HCEC 1CT (cell line): ENCODE measurements at regions not wholly inside any gene's neighbourhood (a gene's known extent, or its start where the extent isn't known, plus 50 kb on each side); places are given as distances from the start of the nearest gene placed in this dataset.

Experiments used
- DNase-seq: peaks from one replicate; pipeline ENCODE4 v3.0.0-alpha.2; 2017

GRCh38 chr10:21196822-21197395 lies 299.8 kb upstream of the NEBL start:
- no peak for DNase-seq

- DNase-seq, result no peak
Observed at GRCh38 chr10:21195252-21195651, 298.1 kb upstream of the NEBL start.

- DNase-seq, result no peak
Observed at GRCh38 chr10:21194510-21194993, 297.4 kb upstream of the NEBL start.

DNA sequence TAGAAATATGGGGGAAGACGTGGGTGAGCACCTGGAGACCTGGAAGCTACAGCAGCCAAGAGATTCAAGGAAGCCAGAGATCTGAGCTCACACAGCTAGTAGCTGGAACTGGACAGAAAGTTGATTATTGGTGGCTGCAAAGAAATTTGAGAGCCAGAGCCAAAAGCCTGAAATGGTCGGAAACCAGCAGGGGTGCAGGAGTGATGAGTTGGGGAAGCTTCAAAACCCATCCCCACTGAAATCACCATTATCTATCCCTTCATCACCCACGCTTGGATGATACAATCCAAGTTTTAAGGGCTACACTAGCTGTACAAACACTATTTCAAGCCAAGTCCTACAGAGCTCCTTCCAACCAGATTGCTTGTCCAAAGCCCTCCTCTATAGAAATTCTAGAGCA lies 296.1 kb upstream of the NEBL start:
- DNase-seq, result no peak

GRCh38 chr10:21191512-21191911 lies 294.4 kb upstream of the NEBL start:
- no peak for DNase-seq

GRCh38 chr10:21184984-21185383 lies 287.9 kb upstream of the NEBL start:
- no peak for DNase-seq

DNA sequence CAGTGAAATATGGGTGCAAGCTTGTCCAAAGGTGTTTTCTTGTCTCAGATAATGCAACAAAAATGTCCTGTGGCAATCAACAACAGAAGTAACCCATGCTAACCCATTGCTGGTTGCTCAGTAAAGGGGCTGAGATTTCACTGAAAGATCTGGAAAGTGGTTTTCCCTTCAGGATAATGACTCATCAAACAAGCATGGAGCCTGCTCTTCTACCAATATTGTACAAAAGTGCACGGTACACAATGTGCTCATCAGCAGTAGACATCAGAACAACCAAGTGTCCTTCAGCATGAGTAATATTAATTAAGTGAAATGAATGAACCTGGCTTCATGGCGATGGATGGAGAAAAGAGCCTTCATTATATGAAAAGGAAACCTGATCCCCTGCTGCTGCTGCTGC lies 287.1 kb upstream of the NEBL start:
- no peak for DNase-seq

GRCh38 chr10:21183025-21183424 lies 285.9 kb upstream of the NEBL start:
- no peak for DNase-seq

GRCh38 chr10:21181451-21181850 lies 284.3 kb upstream of the NEBL start:
- no peak for DNase-seq

- DNase-seq, result no peak
Observed at GRCh38 chr10:21180604-21181003, 283.5 kb upstream of the NEBL start.

DNA sequence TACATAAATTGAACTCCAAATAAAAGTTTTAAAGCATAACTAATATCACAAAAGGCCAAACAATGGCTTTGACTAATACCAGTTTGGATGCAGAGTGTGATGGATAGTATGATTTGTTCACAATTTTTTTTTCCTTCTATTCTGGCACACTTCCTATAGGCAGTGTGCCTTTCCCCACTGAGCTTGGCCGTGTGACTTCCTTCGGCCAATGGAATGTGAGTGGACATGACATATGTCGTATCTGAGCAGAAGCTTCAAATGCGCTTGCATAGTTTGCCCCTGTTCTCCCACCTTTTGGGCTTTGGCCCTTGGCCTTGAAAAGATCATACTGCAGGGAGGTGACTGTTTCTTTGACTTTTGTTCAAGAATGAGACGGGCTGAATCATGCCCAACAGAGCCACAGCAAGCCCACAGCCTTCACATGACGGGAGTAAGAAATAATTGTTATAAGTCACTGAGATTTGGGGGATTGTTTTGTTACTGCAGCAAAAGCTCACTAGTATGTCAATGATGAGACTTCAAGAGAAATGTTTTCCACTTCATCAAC lies 279.9 kb upstream of the NEBL start:
- DNase-seq, result no peak

GRCh38 chr10:21175797-21176196 lies 278.7 kb upstream of the NEBL start:
- no peak for DNase-seq

DNA sequence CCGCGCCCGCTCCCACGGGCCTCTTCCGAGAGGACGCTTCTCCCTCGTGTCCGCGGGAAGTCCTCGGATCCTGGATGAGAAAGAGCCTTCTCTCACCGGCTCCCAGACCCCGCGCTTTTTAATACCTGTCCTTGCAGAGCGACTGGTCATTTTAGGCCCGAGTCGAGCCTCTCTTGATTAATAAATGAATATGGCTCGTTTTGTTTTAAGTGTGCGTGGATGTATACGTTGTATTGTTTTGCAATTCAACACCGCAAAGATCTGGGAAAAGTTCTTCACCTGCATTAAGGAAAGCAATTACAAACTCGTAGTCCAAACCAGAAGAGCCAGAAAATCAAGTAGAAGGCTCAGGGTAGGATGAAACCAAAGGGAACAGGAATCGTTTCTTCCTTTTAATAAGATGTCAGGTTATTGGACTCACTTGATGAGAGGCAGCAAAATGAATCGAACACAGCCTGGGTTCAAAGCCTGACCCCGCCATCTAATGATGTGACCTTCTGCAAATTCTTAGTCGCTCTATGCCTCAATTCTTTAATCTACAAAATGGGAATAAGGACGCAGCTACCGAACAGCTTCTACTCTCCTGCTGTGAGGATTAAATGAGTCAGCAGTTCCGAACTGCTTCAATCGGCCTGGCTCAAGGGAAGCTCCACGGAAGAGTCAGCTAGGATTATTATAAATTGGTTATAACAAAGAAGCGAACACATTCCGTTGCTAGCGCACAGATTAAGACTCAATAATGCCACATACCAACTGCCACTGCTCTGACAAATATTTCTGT lies 277.8 kb upstream of the NEBL start:
- no peak for DNase-seq

DNA sequence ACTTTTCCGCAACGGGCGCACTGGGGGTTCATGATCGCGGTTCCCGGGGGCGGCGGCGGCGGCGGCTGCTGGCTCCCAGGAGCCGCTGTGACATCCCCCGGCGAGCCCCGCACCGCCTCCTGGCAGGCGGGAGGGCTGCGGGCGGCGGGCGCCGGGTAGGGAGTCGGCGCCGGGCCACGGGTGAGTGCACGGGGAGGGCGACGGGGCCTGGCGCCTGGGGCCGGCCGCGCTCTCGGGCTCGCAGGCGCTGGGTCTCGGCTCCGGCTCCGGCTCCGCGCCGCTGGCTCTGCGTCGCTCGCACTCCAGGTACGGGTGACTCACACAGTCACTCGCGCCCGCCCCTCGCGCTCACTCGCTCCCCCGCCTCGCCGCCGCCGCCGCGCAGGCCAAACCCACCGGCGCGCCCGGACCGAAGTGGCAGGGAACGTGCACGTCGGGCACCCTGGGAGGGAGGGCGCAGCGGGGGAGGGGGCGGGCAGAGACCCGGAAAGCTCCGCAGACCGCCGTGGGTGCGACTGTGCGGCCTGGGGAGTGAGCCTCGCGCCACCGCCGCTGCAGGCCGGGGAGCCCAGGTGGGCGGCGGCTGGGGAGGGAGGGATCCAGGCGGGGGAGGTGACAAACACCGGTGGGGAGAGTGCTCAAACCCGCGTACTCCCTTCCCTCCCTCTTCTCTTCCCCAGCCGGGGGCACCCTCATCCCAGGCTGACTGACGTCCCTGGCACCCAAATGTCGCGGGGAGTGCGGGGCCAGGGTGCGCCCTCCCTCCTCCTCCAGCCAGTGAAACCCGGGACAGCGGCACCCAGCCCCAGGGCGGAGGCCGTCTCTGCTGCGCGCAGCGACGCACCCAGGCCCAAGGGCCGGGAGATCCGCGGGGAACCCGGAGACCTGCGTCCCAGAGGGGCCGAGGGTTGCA lies 276.9 kb upstream of the NEBL start:
- no peak for DNase-seq

GRCh38 chr10:21172930-21173801 lies 276.1 kb upstream of the NEBL start:
- no peak for DNase-seq

DNA sequence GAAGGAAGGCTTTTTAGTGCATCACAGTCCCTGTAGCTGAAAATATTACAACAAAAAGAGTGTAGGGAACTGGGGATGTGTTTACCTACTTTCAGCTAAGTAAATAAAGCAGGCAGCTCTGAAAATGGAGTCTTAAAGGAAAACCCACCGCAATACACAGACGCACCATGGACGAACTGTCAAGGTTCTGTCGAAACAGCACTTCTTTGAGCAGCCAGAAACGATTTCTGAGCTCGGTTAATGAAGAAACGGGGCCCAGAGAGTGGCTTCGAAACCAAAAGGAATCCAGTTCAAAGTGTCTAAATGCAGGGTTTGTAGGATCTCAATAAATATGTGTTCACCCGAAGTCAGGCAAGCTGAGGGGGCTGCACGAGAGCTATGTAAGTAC lies 275.4 kb upstream of the NEBL start:
- no peak for DNase-seq

GRCh38 chr10:21171936-21172541 lies 274.9 kb upstream of the NEBL start:
- DNase-seq, result no peak

DNA sequence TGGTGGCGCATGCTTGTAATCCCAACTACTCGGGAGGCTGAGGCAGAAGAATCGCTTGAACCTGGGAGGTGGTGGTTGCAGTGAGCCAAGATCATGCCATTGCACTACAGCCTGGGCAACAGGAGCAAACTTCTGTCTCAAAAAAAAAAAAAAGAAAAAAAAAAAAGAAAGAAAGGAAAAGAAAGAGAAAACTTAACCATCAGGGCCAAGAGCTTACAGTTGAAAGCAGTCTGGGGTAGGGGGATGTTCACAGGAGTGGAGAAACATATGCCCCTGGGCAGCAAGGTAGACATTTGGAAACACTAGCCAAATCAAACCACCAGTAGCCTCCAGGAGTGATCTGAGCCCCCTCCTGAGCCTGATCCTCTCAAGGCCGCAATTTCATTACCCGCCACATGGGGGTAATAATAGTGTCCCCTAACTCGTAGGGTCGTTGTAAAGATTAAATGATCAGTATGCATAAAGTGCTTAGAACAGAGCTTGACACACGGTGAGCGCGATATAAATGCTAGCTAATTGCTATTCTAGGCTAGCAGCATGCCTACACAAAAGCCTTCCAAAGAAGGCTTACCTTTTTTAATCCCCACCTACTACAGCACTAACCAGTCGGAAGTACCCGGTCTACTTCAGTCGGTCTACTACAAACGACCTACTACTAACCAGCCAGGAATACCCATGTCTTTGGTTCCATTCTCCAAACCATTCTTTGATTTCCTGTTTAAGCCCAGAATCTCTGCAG lies 274.3 kb upstream of the NEBL start:
- DNase-seq, result no peak

DNA sequence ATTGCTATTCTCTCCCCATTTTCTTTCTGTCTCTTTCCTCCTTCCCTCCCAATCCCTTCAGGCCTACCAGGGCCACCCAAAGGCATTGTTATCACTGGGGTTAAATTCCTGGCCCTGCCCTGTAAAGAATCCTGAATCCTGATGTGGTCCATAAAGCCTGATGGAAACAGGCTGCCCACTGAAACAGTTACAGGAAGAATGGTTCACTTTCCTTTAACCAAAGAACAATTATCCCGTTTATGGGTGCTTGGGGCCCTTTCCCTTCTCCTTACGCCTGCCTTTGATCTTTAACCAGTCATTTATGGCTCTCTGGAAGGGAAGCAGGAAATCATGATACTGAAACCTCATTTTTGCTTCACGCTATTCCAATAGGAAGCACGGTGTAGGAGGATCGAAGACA lies 273.1 kb upstream of the NEBL start:
- no peak for DNase-seq

DNA sequence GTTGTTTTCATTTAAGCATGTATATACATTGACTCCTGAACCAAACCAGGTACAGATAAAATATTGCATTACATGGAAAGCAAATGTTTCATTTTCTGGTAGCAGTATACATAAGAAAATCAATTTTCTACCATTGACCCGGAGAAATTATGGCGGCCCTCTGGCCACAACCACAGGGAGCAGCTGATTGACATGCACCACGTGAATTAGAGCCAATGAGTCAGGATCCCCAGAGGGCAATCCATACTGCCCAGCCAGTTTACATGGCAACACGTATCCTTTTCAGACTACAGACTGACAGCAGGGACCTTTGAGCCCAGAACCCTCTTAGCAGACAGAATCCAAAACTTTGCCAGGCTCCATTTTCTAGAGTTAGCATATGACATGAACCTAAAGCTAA lies 272.2 kb upstream of the NEBL start:
- no peak for DNase-seq
